ENCODE measurements at regions not wholly inside any gene's neighbourhood (a gene's known extent, or its start where the extent isn't known, plus 50 kb on each side); places are given as distances from the start of the nearest gene placed in this dataset.

DNA sequence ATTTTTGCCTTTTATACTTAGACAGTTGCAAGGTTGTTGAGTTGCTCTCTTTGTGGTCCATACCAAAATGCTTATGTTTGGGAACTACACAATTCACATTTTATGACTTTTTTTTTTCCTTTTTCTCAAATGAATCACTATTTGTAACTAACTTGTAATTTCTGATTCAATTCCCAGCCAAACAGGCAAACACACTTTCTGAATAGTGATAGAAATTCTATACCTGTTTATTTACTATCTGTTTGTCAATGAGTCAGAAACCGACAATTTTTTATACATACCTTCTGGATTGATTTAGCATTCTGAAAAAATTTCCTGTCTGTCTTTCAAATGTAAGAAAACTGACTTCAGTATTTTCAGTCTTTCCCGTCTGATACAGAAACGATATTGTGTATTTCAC, 69.1 kb downstream of the MBL2 start:
- DNase-seq: no peak

DNA sequence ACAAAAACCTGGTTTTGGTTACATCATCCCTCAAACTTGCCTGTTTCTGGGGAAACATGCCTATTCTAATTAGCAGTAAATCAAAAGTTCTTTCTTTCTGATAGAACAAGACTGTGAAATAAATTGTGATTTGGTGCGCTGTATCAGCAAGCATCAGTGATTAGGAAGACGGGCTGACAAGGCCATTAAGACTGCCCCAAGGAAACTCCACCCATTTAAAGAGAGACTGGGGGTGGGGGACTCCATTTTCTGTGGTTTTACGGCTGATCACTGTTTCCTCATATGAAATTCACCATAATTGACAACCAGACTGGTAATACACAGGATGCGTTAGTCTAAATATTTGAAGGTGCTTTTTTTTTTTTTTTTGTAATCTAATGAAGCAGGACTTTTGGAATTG, 68.7 kb downstream of the MBL2 start:
- no peak for DNase-seq

DNA sequence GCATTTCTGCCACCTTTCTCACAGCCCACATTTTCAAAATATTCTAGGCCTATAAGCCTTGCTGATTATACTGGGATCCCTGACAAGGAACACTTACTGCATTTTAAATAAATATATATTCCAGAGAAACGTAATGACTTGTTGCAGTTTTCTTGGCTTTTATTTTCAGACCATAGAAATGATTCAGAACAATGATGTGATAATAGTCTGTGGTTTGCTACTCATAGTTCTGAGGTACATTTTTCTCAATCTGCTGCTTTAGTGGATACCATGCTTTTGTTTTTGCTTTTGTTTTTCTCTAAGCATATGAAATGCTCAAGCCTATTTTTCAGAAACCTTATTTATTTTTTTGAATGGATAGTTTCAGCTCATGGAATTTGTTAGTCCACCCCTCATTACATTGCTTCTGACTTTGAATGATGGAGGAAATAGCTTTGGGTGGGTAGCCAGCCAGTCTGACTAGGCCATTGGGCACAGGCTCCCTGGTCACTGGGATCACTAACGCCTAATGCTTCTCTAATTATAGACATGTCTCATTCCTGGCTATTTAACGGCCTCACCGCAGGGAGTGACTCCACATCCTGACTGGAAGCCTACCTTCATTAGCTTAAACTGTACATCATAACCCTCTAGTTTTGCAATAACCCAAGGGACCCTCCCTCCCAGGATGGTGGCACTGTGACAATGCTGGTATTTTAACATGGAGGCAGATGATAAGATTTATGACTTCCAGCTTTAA, 66.1 kb downstream of the MBL2 start:
- no peak for DNase-seq
